UCSD-AML1 (cell line): ENCODE measurements at regions not wholly inside any gene's neighbourhood (a gene's known extent, or its start where the extent isn't known, plus 50 kb on each side); places are given as distances from the start of the nearest gene placed in this dataset.
A peak's percentile ranks its signal among the peaks of the same experiment; 100 is the strongest.
"Not testable (repeated sequence)": the region's sequence is repeated elsewhere in the genome, so short reads cannot be mapped to it uniquely, and the experiment has no call there.

Source experiments
- DNase-seq: peaks from one replicate; lab custom pipeline; 2025; ENCODE audit not compliant: unreplicated experiment; lab: John Stamatoyannopoulos, UW

- DNase-seq: no peak
Measured at GRCh38 chr15:58322253-58322652, 109.5 kb upstream of the LIPC start.

DNA sequence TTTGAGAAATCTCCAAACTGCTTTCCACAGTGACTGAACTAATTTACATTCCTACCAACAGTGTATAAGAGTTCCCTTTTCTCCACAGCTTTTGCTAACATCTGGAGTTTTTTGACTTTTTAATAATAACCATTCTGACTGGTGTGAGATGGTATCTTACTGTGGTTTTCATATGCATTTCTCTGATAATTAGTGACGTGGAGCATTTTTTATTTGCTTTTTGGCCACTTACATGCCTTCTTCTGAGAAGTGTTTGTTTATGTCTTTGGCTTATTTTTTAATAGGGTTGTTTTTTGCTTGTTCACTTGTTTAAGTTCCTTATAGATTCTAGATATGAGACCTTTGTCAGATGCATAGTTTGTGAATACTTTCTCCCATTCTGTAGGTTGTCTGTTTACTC, 108.5 kb upstream of the LIPC start:
- DNase-seq: not testable (repeated sequence)

DNA sequence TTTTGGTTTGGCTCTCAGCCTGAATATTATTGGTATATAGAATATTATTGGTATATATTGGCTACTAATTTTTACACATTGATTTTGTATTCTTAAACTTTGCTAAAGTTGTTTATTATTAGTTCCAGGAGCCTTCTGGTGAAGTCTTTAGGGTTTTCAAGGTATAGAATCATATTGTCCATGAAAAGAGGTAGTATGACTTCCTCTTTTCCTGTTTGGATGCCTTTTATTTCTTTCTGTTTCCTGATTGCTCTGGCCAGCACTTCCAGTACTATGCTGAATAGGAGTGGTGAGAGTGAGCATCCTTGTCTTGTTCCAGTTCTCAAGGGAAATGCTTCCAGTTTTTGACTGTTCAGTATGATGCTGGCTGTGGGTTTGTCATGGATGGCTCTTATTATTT, 107.3 kb upstream of the LIPC start:
- no peak for DNase-seq

- DNase-seq: no peak
Measured at GRCh38 chr15:58327958-58328357, 103.8 kb upstream of the LIPC start.

GRCh38 chr15:58329211-58329610, 102.6 kb upstream of the LIPC start:
- DNase-seq: no peak

DNA sequence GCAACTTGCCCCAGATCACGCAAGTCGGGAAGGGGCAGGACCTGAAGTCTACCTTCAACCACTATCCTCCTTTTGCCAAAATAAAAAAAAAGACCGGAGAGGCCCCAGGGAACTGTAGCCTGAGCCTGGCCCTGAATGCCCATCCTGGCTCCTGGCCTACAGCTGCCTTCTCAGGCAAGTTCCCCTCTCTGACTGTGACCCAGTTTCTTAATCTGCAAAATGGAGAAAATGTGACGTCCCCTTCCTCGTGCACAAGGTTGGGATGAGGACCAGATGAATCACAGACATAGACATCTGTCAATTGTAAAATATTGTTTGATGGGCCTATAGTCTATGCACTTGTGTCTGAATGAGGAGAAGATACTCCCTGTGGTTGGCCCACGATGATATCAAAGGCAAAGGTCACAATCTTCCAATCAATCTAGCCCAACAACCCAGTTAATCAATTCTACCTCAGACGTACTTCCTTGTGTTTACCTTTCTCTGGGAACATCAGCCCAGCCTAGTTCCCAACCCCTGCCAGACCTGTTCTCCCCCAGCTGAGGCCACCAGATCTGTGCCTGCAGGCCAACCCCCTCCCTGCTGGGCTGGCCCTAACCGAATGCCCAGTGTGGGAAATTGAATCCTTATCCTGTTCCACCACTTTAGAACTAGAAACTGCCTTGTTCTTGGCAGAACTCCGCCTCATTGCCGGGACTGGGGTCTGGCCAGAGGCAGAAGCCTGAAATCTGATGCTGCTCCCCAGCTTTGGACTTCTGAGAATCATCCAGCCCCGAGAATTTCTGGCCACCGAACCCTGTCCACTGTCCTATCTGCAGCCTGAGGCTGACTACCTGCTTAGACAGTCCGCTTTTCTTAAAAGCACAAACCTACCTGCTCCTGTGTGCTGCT, 101.8 kb upstream of the LIPC start:
- DNase-seq: no peak

- no peak for DNase-seq
Measured at GRCh38 chr15:58330741-58331559, 100.8 kb upstream of the LIPC start.

- DNase-seq: no peak
Measured at GRCh38 chr15:58331560-58331912, 100.3 kb upstream of the LIPC start.

- peak; percentile 91 for DNase-seq
Measured at GRCh38 chr15:58331913-58332675, 99.7 kb upstream of the LIPC start.

GRCh38 chr15:58332676-58333400, 99.0 kb upstream of the LIPC start:
- no peak for DNase-seq

GRCh38 chr15:58334803-58335202, 97.0 kb upstream of the LIPC start:
- DNase-seq: no peak

DNA sequence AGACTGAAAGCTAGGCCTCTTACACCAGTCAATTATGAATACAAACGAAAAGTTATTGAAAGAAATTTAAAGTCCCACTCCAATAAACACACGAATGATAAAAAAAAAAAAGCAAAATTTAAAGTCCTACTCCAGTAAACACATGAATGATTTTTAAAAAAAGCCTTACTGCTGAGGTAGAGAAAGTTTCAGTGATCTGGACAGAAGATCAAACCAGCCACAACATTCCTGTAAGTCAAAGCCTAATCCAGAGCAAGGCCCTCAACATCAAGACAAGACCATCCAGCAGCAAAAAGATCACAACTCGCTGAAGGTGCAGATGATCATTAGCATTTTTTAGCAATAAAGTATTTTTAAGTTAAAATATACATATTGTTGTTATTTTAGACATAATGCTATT, 95.6 kb upstream of the LIPC start:
- DNase-seq: no peak

GRCh38 chr15:58340176-58340575, 91.6 kb upstream of the LIPC start:
- no peak for DNase-seq

- no peak for DNase-seq
Measured at GRCh38 chr15:58342508-58342907, 89.3 kb upstream of the LIPC start.

DNA sequence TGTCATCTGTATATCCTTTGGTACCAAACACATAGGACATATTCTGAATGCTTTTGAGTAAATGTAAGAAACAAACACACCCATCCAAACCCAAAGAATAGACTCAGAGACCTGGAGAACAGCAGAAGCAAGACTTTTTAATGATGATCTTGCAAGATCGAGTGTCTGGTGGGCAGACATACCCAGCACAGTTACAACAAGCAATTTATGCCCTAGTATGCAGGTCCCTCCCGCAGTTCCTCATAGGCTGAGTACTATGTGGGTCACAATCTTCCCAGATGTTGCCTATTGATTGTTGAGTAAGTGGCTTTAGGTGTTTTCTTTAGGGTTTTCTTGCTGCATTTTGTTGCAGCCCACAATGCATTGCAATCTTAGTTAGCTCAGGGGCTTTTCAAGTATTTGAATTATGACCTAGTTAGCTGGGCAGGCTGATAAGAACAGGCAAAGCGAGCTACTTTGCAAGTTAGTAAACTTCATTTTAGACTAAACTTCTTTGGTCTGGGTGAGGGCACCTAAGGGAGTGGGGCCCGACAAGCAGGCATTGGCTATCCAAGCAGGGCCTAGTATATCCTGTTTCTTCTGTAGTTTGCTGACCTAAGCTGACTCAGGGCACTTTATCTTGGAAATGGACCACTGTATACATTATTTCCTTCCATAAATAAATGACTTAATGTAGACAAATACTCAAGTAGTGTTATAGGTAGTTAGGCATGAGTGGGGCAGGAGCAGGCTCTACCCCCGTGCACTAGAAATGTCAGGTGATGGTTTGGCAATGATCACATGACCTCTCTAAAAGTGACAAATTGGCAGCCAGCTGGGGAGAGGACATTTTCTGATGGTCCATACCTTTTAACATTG, 87.3 kb upstream of the LIPC start:
- no peak for DNase-seq

DNA sequence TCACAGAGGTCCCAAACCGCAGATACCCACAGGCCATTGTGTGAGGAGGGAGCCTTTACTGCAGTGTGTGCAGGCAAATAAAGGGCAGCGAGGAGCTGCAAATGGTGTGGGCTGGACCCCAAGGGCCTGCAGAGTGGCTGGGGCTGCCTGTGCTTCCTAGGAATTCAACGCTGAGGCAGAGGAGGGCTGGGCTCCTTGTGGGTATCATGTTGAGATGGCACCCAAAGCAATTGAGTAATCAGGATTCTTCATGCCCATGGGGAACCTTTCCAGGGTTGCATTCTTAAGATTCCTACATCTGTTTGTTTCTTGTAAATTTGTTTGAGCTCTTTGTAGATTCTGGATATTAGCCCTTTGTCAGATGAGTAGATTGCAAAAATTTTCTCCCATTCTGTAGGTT, 85.4 kb upstream of the LIPC start:
- DNase-seq: no peak

GRCh38 chr15:58348095-58348812, 83.5 kb upstream of the LIPC start:
- DNase-seq: no peak

GRCh38 chr15:58352026-58352929, 79.5 kb upstream of the LIPC start:
- DNase-seq: no peak
